ENCODE measurements at regions not wholly inside any gene's neighbourhood (a gene's known extent, or its start where the extent isn't known, plus 50 kb on each side); places are given as distances from the start of the nearest gene placed in this dataset.
"Not testable (repeated sequence)": the region's sequence is repeated elsewhere in the genome, so short reads cannot be mapped to it uniquely, and the experiment has no call there.

DNA sequence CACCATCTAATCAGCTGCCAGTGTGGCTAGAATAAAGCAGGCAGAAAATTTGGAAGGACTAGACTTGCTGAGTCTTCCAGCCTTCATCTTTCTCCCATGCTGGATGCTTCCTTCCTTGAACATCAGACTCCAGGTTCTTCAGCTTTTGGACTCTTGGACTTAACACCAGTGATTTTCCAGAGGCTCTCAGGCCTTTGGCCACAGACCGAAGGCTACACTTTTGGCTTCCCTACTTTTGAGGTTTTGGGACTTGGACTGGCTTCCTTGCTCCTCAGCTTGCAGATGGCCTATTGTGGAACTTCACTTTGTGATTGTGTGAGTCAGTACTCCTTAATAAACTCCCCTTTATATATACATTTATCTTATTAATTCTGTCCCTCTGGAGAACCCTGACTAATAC lies 129.8 kb upstream of the MB21D2 start:
- not testable (repeated sequence) for DNase-seq

DNA sequence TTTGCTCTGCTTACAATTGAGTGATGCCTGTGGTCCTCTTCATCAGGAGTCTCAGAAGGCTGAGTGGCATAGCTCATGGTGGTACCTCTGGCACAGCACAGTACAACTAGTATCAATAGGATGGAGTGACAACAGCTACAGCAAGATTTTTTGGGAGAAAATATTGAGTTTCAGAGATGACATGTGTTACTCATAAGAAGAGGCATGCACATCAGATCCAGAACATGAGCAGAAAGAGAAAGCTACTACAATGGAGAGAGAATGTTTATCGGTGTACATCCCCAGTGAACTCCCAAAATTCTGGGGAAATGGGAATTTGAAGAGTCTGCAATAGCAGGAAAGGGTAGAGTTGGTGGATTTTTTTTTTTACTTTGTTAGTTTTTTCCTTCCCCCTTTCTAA lies 130.5 kb upstream of the MB21D2 start:
- no peak for DNase-seq

DNA sequence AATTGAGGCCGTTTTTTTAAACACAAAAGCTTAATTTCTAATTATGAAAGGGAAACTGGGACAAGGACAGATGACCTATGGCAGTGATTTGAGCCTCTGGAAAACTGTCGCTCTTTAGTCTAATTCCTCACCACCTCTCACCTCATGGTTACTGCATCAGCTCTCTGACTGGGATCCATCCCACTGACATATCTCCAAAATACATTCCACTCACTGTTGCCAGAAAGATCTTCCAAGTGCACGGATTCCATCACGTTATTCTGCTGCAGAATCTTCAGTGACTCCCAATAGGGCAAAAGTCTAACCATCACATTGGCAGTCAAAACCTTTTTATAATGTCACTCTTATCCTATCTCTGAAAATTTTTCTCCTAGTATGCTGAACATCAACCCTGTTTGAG lies 132.3 kb upstream of the MB21D2 start:
- no peak for DNase-seq

- no peak for DNase-seq
Observed at GRCh38 chr3:193051314-193051713, 133.7 kb upstream of the MB21D2 start.

DNA sequence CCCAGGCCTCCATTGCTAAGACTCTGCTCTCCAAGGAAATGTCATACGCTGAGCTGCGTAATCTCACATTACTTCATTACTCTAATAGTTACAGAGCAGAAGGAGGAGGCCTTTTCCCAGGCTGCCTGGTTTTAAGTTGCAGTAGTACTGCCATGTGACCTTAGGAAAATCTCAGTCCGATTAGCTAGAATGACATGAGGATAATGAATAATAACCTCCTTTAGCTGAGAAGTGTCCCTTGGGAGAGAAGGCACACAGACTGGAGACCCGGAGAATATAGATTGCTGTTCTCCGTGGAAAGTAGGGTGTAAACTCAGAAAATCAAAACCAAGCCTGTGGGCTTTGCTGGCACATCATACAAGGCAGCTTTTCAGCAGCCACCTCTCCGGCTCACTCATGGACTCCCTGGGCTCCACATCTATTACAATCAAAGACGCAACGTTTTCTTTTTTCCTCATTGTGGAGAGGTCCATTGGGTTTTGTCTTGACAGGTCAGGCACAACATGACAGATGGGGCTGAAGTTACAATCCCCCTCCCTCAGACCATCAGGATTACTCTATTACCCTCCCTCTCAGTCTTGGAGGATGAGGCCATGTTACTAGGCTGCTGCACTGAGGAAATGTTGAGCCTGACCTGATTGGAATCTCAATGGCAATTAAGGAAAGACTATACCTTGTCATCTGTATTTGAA lies 134.8 kb upstream of the MB21D2 start:
- DNase-seq: no peak

- no peak for DNase-seq
Observed at GRCh38 chr3:193053046-193053435, 135.4 kb upstream of the MB21D2 start.

DNA sequence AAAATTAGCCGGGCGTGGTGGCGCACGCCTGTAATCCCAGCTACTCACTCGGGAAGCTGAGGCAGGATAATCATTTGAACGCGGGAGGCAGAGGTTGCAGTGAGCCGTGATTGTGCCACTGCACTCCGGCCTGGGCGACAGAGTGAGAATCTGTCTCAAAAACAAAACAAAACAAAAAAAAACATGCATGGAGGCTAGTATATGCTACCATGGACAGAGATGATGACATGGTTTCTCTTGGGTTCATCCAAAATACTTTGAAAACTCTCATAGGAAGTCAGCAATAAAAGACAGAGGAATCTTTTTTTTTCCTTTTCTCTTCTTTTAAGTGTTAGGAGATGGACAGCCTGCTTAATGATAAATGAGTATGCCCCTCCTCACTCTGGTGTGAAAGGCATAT lies 137.7 kb upstream of the MB21D2 start:
- DNase-seq: no peak

DNA sequence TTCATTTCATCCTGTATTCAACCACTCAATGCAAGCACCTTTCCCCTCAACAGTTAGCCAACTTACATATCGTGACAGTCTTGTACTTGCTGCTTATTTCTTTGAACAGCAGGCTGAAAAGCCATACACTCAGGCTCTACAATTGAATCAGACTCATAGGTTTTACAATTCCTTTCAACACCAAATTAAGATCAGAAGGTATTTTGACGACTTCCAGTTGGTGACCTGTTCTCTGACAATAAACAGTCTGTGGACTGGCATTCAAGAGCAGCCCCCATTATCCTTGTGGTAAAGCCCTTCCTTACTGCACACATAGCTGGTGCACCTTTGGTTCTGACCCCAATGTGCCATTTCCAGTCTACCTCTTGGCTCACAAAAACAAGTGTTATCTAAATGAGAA lies 140.0 kb upstream of the MB21D2 start:
- DNase-seq: no peak

DNA sequence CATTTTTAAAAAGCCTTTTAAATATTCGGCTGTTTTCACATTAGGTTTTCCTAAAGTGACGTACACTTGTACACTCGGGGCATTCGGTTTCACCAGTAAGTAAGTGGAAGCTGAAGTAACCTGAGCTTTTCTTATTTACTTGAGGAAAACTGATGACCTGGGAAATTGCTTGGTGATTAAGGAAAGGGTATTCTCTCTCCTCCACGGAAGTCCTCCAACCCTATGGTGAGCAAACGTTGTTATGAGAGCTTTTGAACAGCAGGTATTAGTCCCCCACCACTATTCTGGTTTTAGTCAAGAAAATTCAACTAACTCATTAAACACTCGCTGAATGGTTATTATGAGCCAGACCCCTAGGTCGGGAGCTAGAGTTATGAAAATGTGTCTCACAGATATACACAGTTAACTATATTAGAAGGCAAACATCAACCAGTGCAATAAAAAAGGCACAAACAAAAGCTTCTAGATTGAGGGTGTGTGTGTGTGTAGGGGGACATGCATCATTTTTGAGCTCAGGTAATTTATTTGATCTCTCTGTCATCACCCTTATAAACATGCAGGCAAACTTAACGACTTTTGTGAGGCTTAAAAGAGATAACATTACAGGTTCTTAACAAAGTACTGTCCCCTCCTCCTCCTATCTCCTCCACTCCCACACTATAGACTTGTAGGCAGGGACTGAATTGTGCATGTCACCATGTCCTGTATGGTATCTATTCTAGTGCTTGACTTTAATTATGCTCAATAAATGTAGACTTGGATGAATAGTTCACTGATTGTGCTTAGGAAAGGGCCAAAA lies 143.3 kb upstream of the MB21D2 start:
- no peak for DNase-seq

DNA sequence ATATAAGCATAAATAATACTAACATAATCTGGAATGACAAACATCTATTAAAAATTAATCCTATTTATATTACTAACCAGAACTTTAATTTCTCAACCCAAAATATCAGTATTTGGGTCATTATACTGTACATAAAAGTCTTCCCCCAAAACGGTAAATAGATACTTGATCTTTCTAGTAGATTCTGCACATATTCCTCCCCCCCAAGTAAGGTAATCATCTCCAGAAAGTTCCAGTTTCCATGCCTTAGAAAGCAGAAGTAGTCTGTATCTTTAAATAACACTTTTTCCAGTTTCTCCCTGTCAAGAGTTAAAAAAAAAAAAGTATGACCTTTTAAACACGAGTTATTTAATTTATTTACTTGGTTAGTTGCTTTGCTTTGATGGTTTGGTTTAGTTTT lies 150.7 kb upstream of the MB21D2 start:
- no peak for DNase-seq

DNA sequence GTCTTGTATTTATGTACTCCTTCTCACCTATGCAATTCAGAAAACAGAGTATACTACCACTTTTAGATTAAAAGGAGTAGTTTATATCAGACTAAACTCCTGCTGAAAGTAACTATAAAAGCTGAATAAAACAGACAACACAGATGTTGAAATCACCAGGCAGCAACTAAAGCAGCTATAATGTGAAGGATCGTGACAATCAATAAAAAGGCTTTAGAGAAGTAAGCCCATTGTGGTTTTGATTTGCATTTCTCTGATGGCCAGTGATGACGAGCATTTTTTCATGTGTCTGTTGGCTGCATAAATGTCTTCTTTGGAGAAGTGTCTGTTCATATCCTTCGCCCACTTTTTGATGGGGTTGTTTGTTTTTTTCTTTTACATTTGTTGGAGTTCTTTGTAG lies 152.1 kb upstream of the MB21D2 start:
- DNase-seq: not testable (repeated sequence)

GRCh38 chr3:193078996-193079753 lies 161.5 kb upstream of the MB21D2 start:
- no peak for DNase-seq

GRCh38 chr3:193080821-193081365 lies 160.1 kb upstream of the PLAAT1 start:
- DNase-seq: no peak

DNA sequence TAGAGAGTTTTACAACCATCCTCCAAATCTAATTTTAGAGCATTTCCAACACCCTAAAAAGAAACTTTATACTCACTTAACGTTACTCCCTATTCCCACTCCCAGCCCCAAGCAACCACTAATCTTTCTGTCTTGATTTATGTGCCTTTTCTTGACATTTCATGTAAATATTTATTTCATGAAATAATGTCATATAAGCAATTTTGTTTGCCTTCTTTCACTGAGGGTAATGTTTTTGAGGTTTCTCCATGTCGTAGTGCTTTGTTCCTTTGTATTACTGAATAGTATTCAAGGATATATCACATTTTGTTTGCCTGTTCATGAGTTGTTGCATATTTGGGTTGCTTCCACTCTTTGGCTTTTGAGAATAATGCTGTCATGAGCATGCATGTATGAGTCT lies 155.4 kb upstream of the PLAAT1 start:
- DNase-seq: no peak

DNA sequence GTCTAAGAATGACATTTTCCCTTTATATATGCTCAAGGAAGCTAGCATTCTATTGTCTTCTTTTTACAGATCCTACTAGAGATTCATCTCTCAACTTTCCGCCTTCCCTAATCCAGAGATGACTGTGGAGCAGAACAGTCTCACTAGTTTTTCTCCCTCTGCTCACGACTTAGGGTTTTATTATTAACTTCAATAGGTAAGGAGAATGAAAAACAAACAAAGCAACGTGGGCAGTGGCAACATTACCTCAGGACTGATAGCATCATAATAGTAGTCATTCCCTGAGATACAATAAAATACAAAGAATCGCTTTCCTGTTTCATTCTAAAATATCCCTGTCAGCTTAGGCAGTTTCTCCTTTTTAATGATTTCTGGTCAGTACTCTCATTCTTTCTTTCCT lies 154.3 kb upstream of the PLAAT1 start:
- DNase-seq: no peak

DNA sequence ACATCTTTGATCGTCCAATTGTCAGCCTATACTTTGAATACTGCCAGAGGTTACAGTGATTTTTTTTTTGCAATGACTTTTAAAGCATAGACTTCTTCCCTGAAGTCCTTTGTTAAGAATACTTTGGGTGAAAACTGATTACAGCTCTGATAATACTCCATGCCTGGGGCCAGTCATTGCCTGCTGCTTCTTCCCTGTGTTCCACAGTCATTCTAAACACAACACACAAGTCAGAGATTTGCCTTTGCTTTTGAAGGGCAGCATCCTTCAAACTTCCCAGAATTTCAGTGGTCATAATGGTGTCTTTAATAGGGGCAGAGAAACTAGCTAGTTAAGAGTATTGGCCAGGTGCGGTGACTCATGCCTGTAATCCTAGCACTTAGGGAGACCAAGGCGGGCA lies 153.7 kb upstream of the PLAAT1 start:
- DNase-seq: no peak

- DNase-seq: no peak
Observed at GRCh38 chr3:193095366-193095765, 145.7 kb upstream of the PLAAT1 start.

GRCh38 chr3:193096076-193096475 lies 144.9 kb upstream of the PLAAT1 start:
- no peak for DNase-seq

DNA sequence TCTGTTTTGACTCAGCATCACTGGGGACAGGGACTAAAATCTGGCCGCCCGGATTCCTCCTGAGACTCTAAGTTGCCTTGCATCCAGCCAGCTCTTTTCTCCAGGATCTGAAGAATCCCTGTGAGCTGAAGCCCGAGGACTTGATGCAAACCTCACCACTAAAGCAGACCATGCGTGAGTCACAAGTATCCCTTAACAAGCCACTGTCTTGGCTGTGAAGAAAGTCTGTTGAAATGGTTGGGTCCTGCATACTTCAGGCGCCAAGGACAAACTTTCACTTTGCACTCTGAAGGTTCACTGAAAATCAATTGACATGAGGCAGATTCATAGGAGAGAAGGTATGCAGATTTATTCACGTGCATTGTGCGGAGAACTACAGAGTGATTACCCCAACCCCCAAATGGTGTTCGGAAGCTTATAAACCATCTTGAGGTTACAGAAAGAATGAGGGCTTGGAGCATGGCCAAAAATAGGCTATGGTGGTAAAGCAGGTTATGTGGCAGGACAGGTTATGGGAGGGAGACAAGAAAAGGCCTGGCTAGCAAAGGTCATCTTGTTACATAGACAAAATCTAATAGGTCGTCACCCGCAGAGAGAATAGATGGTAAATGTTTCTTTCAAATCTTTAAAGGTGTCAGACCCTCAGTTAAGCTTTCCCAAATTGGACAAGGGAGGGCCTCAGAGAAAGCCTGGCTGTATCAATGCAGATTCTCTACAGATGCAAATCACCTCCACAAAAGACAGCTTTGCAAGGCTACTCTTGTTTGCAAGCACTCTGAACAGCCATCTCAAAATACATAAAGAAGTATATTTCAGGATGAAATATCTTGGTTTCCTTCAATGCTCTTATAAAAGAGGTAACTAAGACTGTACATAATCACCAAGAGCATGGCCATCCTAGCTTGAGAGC lies 126.3 kb upstream of the PLAAT1 start:
- DNase-seq: no peak

DNA sequence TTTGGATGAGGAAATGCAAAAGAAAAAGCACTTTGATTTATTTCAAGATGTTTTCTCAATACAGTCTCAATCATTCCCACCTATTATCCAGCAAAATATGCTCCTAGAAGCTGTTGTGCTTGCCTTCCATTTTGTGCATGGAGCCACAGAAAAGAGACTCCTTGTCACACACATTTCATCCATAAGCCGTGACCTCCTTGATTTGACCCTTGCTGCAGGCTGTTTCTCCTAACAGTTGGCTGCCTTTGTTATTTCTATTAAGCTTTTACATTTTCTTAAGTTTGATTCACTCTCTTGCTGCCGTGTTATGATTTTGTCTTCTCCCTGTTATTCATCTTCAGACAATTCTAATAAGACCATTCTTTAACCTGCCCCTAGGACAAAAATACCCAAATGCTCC lies 124.2 kb upstream of the PLAAT1 start:
- no peak for DNase-seq

GRCh38 chr3:193118907-193119306 lies 122.1 kb upstream of the PLAAT1 start:
- no peak for DNase-seq

GRCh38 chr3:193119926-193120325 lies 121.1 kb upstream of the PLAAT1 start:
- no peak for DNase-seq

- no peak for DNase-seq
Observed at GRCh38 chr3:193124861-193125260, 116.2 kb upstream of the PLAAT1 start.

All from CD4-positive, alpha-beta T cell treated with Interferon alpha-2 for 1 hour (primary cell).